CD14-positive monocyte (primary cell): ENCODE measurements at regions not wholly inside any gene's neighbourhood (a gene's known extent, or its start where the extent isn't known, plus 50 kb on each side); places are given as distances from the start of the nearest gene placed in this dataset.

Experiments used
- DNase-seq, 3 donors: peaks; one replicate each; pipeline ENCODE4 v3.0.0-alpha.2; 2011 to 2022
- H2AFZ ChIP-seq: 2 replicates; pipeline ENCODE4 v1.6.0; 2012; ENCODE audit warnings: mild to moderate bottlenecking, low read depth, low read length, inconsistent platforms; ENCODE audit not compliant: insufficient read depth, poor library complexity, severe bottlenecking
- H3K27ac ChIP-seq, 2 donors: 1 replicate in 1 of 2; 2 replicates in 1 of 2; pipeline ENCODE4 v1.5.1; 2012 to 2013; ENCODE audit warnings: low read length in 2 of 2, control low read depth in 1 of 2, inconsistent platforms in 1 of 2, low read depth in 1 of 2, mild to moderate bottlenecking in 1 of 2
- H3K27me3 ChIP-seq, 2 donors: one replicate each; pipeline versions ENCODE4 v1.6.0 to v1.6.1; 2011 to 2013; ENCODE audit warnings: low read length in 2 of 2; ENCODE audit not compliant: control insufficient read depth in 2 of 2, insufficient read depth in 2 of 2
- H3K36me3 ChIP-seq, 2 donors: replicated peaks in 1 of 2; 1 replicate in 1 of 2; 2 replicates in 1 of 2; pipeline versions ENCODE4 v1.5.1 to v1.6.1; 2012 to 2013; ENCODE audit warnings: low read length in 2 of 2, control low read depth in 1 of 2, inconsistent platforms in 1 of 2, mild to moderate bottlenecking in 1 of 2; ENCODE audit not compliant: insufficient read depth in 2 of 2, control insufficient read depth in 1 of 2
- H3K4me1 ChIP-seq, 2 donors: 1 replicate in 1 of 2; 2 replicates in 1 of 2; pipeline versions ENCODE4 v1.5.1 to v1.6.1; 2012 to 2013; ENCODE audit warnings: low read length in 2 of 2, control low read depth in 1 of 2, inconsistent platforms in 1 of 2, mild to moderate bottlenecking in 1 of 2, moderate library complexity in 1 of 2; ENCODE audit not compliant: insufficient read depth in 2 of 2, control insufficient read depth in 1 of 2
- H3K4me2 ChIP-seq: replicated peaks from 2 replicates; pipeline ENCODE3; 2012; ENCODE audit warnings: low read length, moderate library complexity, mild to moderate bottlenecking; ENCODE audit not compliant: poor library complexity, severe bottlenecking; ENCODE audit errors: extremely low read depth
- H3K4me3 ChIP-seq, 3 experiments: fragments of 200-600 bp in 1 of 3; sonication (generic) in 1 of 3; replicated peaks in 1 of 3; 1 replicate in 2 of 3; 2 replicates in 1 of 3; pipeline ENCODE4 v1.5.1; 2011 to 2013; ENCODE audit warnings: low read length in 3 of 3, mild to moderate bottlenecking in 3 of 3, control low read depth in 2 of 3, low read depth in 2 of 3, inconsistent platforms in 1 of 3, moderate library complexity in 1 of 3
- H3K79me2 ChIP-seq: 2 replicates; pipeline ENCODE4 v1.6.0; 2012; ENCODE audit warnings: mild to moderate bottlenecking, control low read depth, inconsistent platforms, low read length, moderate library complexity; ENCODE audit not compliant: insufficient read depth
- H3K9ac ChIP-seq: 2 replicates; pipeline ENCODE4 v1.6.0; 2017; ENCODE audit warnings: low read length, mild to moderate bottlenecking; ENCODE audit not compliant: insufficient read depth, poor library complexity, severe bottlenecking
- H3K9me3 ChIP-seq, 2 donors: replicated peaks in 1 of 2; 1 replicate in 1 of 2; 2 replicates in 1 of 2; pipeline versions ENCODE4 v1.5.1 to v1.6.1; 2012 to 2013; ENCODE audit warnings: low read length in 2 of 2, control low read depth in 1 of 2; ENCODE audit not compliant: control insufficient read depth in 1 of 2, insufficient read depth in 1 of 2
- H4K20me1 ChIP-seq: 2 replicates; pipeline ENCODE4 v1.6.0; 2012; ENCODE audit warnings: mild to moderate bottlenecking, low read length, control low read depth, moderate library complexity; ENCODE audit not compliant: insufficient read depth
- H3K27ac Mint-ChIP-seq, 7 donors: one replicate each; pipeline ENCODE4 v1.8.0; 2020; ENCODE audit warnings: mild to moderate bottlenecking in 7 of 7, mixed read lengths in 7 of 7, moderate library complexity in 6 of 7, inconsistent platforms in 2 of 7
- H3K27me3 Mint-ChIP-seq, 3 donors: one replicate each; pipeline ENCODE4 v1.8.0; 2021 to 2022; ENCODE audit warnings: low read depth in 3 of 3, mild to moderate bottlenecking in 3 of 3, mixed read lengths in 3 of 3, moderate library complexity in 3 of 3, inconsistent platforms in 1 of 3
- H3K36me3 Mint-ChIP-seq, 2 donors: one replicate each; pipeline ENCODE4 v1.8.0; 2020; ENCODE audit warnings: mixed read lengths in 2 of 2, inconsistent platforms in 1 of 2, mild to moderate bottlenecking in 1 of 2
- H3K4me1 Mint-ChIP-seq: one replicate; pipeline ENCODE4 v1.8.0; 2020; ENCODE audit warnings: mild to moderate bottlenecking, mixed read lengths
- H3K4me3 Mint-ChIP-seq, 2 donors: one replicate each; pipeline ENCODE4 v1.8.0; 2020; ENCODE audit warnings: mild to moderate bottlenecking in 2 of 2, mixed read lengths in 2 of 2, moderate library complexity in 1 of 2
- H3K9me3 Mint-ChIP-seq, 7 donors: one replicate each; pipeline ENCODE4 v1.8.0; 2020 to 2022; ENCODE audit warnings: mixed read lengths in 7 of 7, mild to moderate bottlenecking in 6 of 7, moderate library complexity in 6 of 7, inconsistent platforms in 2 of 7
- WGBS: methylation state at CpG from one replicate; pipeline ENCODE4 v1.1.5; 2013; ENCODE audit warnings: missing lambda C conversion rate; ENCODE audit not compliant: insufficient coverage; 5-methylcytosine and 5-hydroxymethylcytosine counted together
- intact Hi-C, 2 donors: fragments of 100-400 bp; cut with micrococcal nuclease; formaldehyde crosslinking; loops; one replicate each; pipeline versions ENCODE4 v1.15.0 to v1.15.1; 2023
- TF ChIP-seq, protein P1 (sequence below): fragments of 200-600 bp; IDR thresholded peaks from one replicate; pipeline ENCODE4 v1.8.0; 2022; ENCODE audit warnings: antibody characterized with exemption, mild to moderate bottlenecking

DNA sequence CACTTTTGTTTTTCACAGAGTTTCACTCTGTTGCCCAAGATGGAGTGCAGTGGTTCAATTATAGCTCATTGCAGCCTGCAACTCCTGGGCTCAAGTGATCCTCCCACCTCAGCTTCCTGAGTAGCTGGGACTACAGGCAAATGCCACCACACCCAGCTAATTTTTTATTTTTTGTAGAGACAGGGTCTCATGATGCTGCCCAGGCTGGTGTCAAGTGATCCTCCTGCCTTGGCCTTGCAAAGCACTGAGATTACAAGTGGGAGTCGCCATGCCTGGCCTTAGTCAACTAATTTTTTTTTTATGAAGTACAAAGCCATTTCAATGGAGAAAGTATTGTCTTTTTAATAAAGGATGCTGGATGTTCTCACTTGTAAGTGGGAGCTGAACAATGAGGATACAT is 51.3 kb upstream of the UXT start:
- H3K27me3 Mint-ChIP-seq = peaks cover 1 to 12% (median 3%) of the 10 kb centered on the region in 3 donors
- peaks cover 0 to 3% of the 10 kb centered on the region in 2 donors for H3K27me3 ChIP-seq
- no peak overlapping the region for H3K4me3 ChIP-seq
- no peak overlapping the region for H3K4me3 Mint-ChIP-seq
- H3K9me3 Mint-ChIP-seq = peaks cover 0 to 5% (median 0%) of the 10 kb centered on the region in 7 donors
- no peak overlapping the region for H3K4me2 ChIP-seq
- H3K27ac ChIP-seq = no peak overlapping the region
- H3K79me2 ChIP-seq = no peaks in the 10 kb centered on the region
- H3K36me3 ChIP-seq = no peaks in the 10 kb centered on the region
- intact Hi-C loops = no loop called here
- no peak overlapping the region for H3K9ac ChIP-seq
- H3K4me1 Mint-ChIP-seq = no peaks in the 10 kb centered on the region
- TF ChIP-seq, protein P1, sequence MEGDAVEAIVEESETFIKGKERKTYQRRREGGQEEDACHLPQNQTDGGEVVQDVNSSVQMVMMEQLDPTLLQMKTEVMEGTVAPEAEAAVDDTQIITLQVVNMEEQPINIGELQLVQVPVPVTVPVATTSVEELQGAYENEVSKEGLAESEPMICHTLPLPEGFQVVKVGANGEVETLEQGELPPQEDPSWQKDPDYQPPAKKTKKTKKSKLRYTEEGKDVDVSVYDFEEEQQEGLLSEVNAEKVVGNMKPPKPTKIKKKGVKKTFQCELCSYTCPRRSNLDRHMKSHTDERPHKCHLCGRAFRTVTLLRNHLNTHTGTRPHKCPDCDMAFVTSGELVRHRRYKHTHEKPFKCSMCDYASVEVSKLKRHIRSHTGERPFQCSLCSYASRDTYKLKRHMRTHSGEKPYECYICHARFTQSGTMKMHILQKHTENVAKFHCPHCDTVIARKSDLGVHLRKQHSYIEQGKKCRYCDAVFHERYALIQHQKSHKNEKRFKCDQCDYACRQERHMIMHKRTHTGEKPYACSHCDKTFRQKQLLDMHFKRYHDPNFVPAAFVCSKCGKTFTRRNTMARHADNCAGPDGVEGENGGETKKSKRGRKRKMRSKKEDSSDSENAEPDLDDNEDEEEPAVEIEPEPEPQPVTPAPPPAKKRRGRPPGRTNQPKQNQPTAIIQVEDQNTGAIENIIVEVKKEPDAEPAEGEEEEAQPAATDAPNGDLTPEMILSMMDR = no peak
- no peaks in the 10 kb centered on the region for H3K36me3 Mint-ChIP-seq
- H3K9me3 ChIP-seq = no peaks in the 10 kb centered on the region
- H3K4me1 ChIP-seq = no peaks in the 10 kb centered on the region
- H3K27ac Mint-ChIP-seq = no peak overlapping the region
- H2AFZ ChIP-seq = no peak overlapping the region
- no peak for DNase-seq
- WGBS = no CpG with 5 or more reads among the region's 1 CpG
- no peaks in the 10 kb centered on the region for H4K20me1 ChIP-seq
